Upper lobe of left lung (tissue), 6 donors: ENCODE measurements at regions not wholly inside any gene's neighbourhood (a gene's known extent, or its start where the extent isn't known, plus 50 kb on each side); places are given as distances from the start of the nearest gene placed in this dataset.
"Not testable (repeated sequence)": the region's sequence is repeated elsewhere in the genome, so short reads cannot be mapped to it uniquely, and the experiment has no call there.

ENCODE experiments used
- ATAC-seq, 2 donors: fragments of 200-7000 bp; cut with Tn5 transposase; one replicate each; pipeline ENCODE4 v1.9.1; 2022; ENCODE audit warnings: mild to moderate bottlenecking in 2 of 2, moderate library complexity in 2 of 2; ENCODE audit not compliant: low FRiP score in 2 of 2
- DNase-seq, 2 donors: peaks; one replicate each; pipeline ENCODE4 v3.0.0-alpha.2; 2019 to 2020
- H3K27ac ChIP-seq, 4 donors: fragments of 200-600 bp; sonication (generic); one replicate each; pipeline ENCODE4 v1.5.1; 2016 to 2019
- H3K27me3 ChIP-seq, 4 donors: fragments of 200-600 bp; sonication (generic); one replicate each; pipeline ENCODE4 v1.5.1; 2017 to 2019
- H3K36me3 ChIP-seq, 4 donors: fragments of 200-600 bp; sonication (generic); one replicate each; pipeline ENCODE4 v1.5.1; 2016 to 2019
- H3K4me1 ChIP-seq, 4 donors: fragments of 200-600 bp; sonication (generic); one replicate each; pipeline ENCODE4 v1.5.1; 2018 to 2019
- H3K4me3 ChIP-seq, 4 donors: fragments of 200-600 bp; sonication (generic); one replicate each; pipeline ENCODE4 v1.5.1; 2017 to 2019; ENCODE audit warnings: mild to moderate bottlenecking in 2 of 4, moderate library complexity in 1 of 4
- H3K9me3 ChIP-seq, 4 donors: fragments of 200-600 bp; sonication (generic); one replicate each; pipeline ENCODE4 v1.5.1; 2018 to 2019
- CTCF ChIP-seq, 6 experiments: fragments of 450-650 bp in 4 of 6; fragments of 200-600 bp in 2 of 6; sonication (generic) in 2 of 6; IDR thresholded peaks; one replicate each; pipeline ENCODE4 v1.5.1; 2016 to 2019; ENCODE audit warnings: antibody characterized with exemption in 6 of 6
- EP300 ChIP-seq, 4 donors: sonication (generic); formaldehyde crosslinking; IDR thresholded peaks; one replicate each; pipeline ENCODE4 v1.5.1; 2017; ENCODE audit warnings: antibody characterized with exemption in 4 of 4, control low read depth in 2 of 4
- POLR2A ChIP-seq, 4 donors: fragments of 450-650 bp; IDR thresholded peaks; one replicate each; pipeline ENCODE4 v1.5.1; 2016 to 2017; ENCODE audit warnings: antibody characterized with exemption in 4 of 4, mild to moderate bottlenecking in 2 of 4
- POLR2AphosphoS5 ChIP-seq, 2 donors: sonication (generic); formaldehyde crosslinking; IDR thresholded peaks; one replicate each; pipeline ENCODE4 v1.5.1; 2017; ENCODE audit warnings: antibody characterized with exemption in 2 of 2
- WGBS, 2 donors: methylation state at CpG; one replicate each; pipeline ENCODE4 v1.1.5; 2017 to 2018; 5-methylcytosine and 5-hydroxymethylcytosine counted together
- donor health status: DM: no; HTN: no; CAD: no; lungs with moderate emphysema.
- donor health status: DM: no; HTN: yes; CAD: no; lungs with severe emphysema.

GRCh38 chr9:82052081-82052480 lies 63.5 kb downstream of the SPATA31D1 start:
- H3K9me3 ChIP-seq = peaks cover 0 to 2% (median 0%) of the 10 kb centered on the region in 4 donors
- no peaks in the 10 kb centered on the region for H3K27me3 ChIP-seq
- no peak overlapping the region for H3K4me3 ChIP-seq
- H3K27ac ChIP-seq = no peak overlapping the region
- ATAC-seq = no peak
- H3K36me3 ChIP-seq = no peaks in the 10 kb centered on the region
- no peaks in the 10 kb centered on the region for H3K4me1 ChIP-seq
- no peak for TF ChIP-seq POLR2A (IDR thresholded peaks at IDR 0.05)
- TF ChIP-seq POLR2AphosphoS5 (IDR thresholded peaks at IDR 0.05) = no peak
- no peak for TF ChIP-seq CTCF (IDR thresholded peaks at IDR 0.05)
- TF ChIP-seq EP300 (IDR thresholded peaks at IDR 0.05) = no peak
- no peak for DNase-seq

- DNase-seq (peak in 1 of 2 donors; percentile 76), ATAC-seq (no peak)
- Histone ChIP-seq H3K4me1 (no peaks in the 10 kb centered on the region), H3K9me3 (no peaks in the 10 kb centered on the region), H3K36me3 (no peaks in the 10 kb centered on the region), H3K4me3 (no peak overlapping the region), H3K27me3 (no peaks in the 10 kb centered on the region), H3K27ac (no peak overlapping the region)
- no peak for TF ChIP-seq POLR2AphosphoS5 (IDR thresholded peaks at IDR 0.05)
- 93 to 96% methylated on average over 6 to 13 of the region's 26 CpGs for WGBS, 2 donors
These were observed 65.9 kb downstream of the SPATA31D1 start for GRCh38 chr9:82054264-82055015.

GRCh38 chr9:82057805-82058204 lies 69.2 kb downstream of the SPATA31D1 start:
- no peaks in the 10 kb centered on the region for H3K36me3 ChIP-seq
- DNase-seq = no peak
- H3K27ac ChIP-seq = no peak overlapping the region
- no peak for ATAC-seq
- 82 to 84% methylated on average over 5 of the region's 5 CpGs for WGBS, 2 donors
- H3K4me3 ChIP-seq = no peak overlapping the region
- TF ChIP-seq CTCF (IDR thresholded peaks at IDR 0.05) (no peak), EP300 (IDR thresholded peaks at IDR 0.05) (no peak), POLR2AphosphoS5 (IDR thresholded peaks at IDR 0.05) (no peak), POLR2A (IDR thresholded peaks at IDR 0.05) (no peak)
- no peaks in the 10 kb centered on the region for H3K9me3 ChIP-seq
- no peaks in the 10 kb centered on the region for H3K27me3 ChIP-seq
- H3K4me1 ChIP-seq = no peaks in the 10 kb centered on the region

- whole genome bisulfite sequencing, 2 donors = 83 to 100% methylated on average over 3 to 7 of the region's 7 CpGs
- not testable (repeated sequence) for H3K9me3 ChIP-seq, H3K4me1 ChIP-seq, H3K36me3 ChIP-seq, H3K27ac ChIP-seq, ATAC-seq, H3K27me3 ChIP-seq, H3K4me3 ChIP-seq, DNase-seq
These were observed 73.2 kb downstream of the SPATA31D1 start for GRCh38 chr9:82061801-82062200.

- peak in 1 of 2 donors; percentile 10 for DNase-seq
- Histone ChIP-seq H3K27ac (no peak overlapping the region), H3K27me3 (no peaks in the 10 kb centered on the region), H3K4me1 (no peaks in the 10 kb centered on the region), H3K9me3 (no peaks in the 10 kb centered on the region), H3K36me3 (no peaks in the 10 kb centered on the region), H3K4me3 (no peak overlapping the region)
- 65 to 74% methylated on average over 12 of the region's 12 CpGs for WGBS, 2 donors
- no peak for ATAC-seq
- TF ChIP-seq CTCF (IDR thresholded peaks at IDR 0.05) = no peak
- no peak for TF ChIP-seq POLR2AphosphoS5 (IDR thresholded peaks at IDR 0.05)
- TF ChIP-seq POLR2A (IDR thresholded peaks at IDR 0.05) = no peak
- TF ChIP-seq EP300 (IDR thresholded peaks at IDR 0.05) = no peak
These were observed 73.7 kb downstream of the SPATA31D1 start for GRCh38 chr9:82062245-82062644.
